ENCODE measurements at regions not wholly inside any gene's neighbourhood (a gene's known extent, or its start where the extent isn't known, plus 50 kb on each side); places are given as distances from the start of the nearest gene placed in this dataset.

- TF ChIP-seq CTCF (IDR thresholded peaks at IDR 0.05; ENCODE audit: control extremely low read depth, extremely low read depth, low read depth, missing control alignments) = no peak
- DNase-seq (ENCODE audit: extremely low spot score) = no peak
- CTCF ChIA-PET = interaction anchor here (1.1 kb wide), 1 partner anchor 10 kb away, joined by 6 read pairs; no protein-coding TSS in a partner anchor
- POLR2A ChIA-PET = no interaction called here
These were observed 233.9 kb downstream of the PTBP2 start for GRCh38 chr1:96955307-96956012.

GRCh38 chr1:96962216-96962615 lies 240.6 kb downstream of the PTBP2 start:
- ChIA-PET POLR2A (no interaction called here), CTCF (interaction anchor here (0.9 to 1.7 kb wide), 3 partner anchors 15 to 1092 kb away, joined by 3 to 6 read pairs (median 3); no protein-coding TSS in a partner anchor)
- no peak for TF ChIP-seq CTCF (IDR thresholded peaks at IDR 0.05; ENCODE audit: control extremely low read depth, extremely low read depth, low read depth, missing control alignments)
- no peak for DNase-seq (ENCODE audit: extremely low spot score)

- TF ChIP-seq CTCF (IDR thresholded peaks at IDR 0.05; ENCODE audit: control extremely low read depth, extremely low read depth, low read depth, missing control alignments) = no peak
- POLR2A ChIA-PET = no interaction called here
- CTCF ChIA-PET = interaction anchor here (0.9 to 3.3 kb wide), 4 partner anchors 12 to 1091 kb away, joined by 3 to 14 read pairs (median 4); no protein-coding TSS in a partner anchor
- DNase-seq (ENCODE audit: extremely low spot score) = no peak
These were observed 241.2 kb downstream of the PTBP2 start for GRCh38 chr1:96962751-96963211.

GRCh38 chr1:96964761-96965160 lies 243.2 kb downstream of the PTBP2 start:
- TF ChIP-seq CTCF (IDR thresholded peaks at IDR 0.05; ENCODE audit: control extremely low read depth, extremely low read depth, low read depth, missing control alignments) = no peak
- POLR2A ChIA-PET = no interaction called here
- CTCF ChIA-PET = interaction anchor here (0.7 to 3.3 kb wide), 15 partner anchors 9 to 1095 kb away, joined by 3 to 14 read pairs (median 4); no protein-coding TSS in a partner anchor
- DNase-seq (ENCODE audit: extremely low spot score) = no peak

GRCh38 chr1:96966536-96967138 lies 245.1 kb downstream of the PTBP2 start:
- ChIA-PET POLR2A (no interaction called here), CTCF (interaction anchor here (0.8 to 1.5 kb wide), 6 partner anchors 14 to 1089 kb away, joined by 3 to 5 read pairs (median 3); no protein-coding TSS in a partner anchor)
- peak; percentile 42 for DNase-seq (ENCODE audit: extremely low spot score)
- TF ChIP-seq CTCF (IDR thresholded peaks at IDR 0.05; ENCODE audit: control extremely low read depth, extremely low read depth, low read depth, missing control alignments) = peak; percentile 82

GRCh38 chr1:96967311-96967710 lies 245.7 kb downstream of the PTBP2 start:
- DNase-seq (ENCODE audit: extremely low spot score) = no peak
- TF ChIP-seq CTCF (IDR thresholded peaks at IDR 0.05; ENCODE audit: control extremely low read depth, extremely low read depth, low read depth, missing control alignments) = no peak
- CTCF ChIA-PET = interaction anchor here (0.8 to 1.0 kb wide), 3 partner anchors 14 to 1076 kb away, joined by 3 to 5 read pairs (median 3); no protein-coding TSS in a partner anchor
- POLR2A ChIA-PET = no interaction called here

Measured in GM10248 (cell line).